ENCODE measurements at regions not wholly inside any gene's neighbourhood (a gene's known extent, or its start where the extent isn't known, plus 50 kb on each side); places are given as distances from the start of the nearest gene placed in this dataset.

GRCh38 chr20:22264917-22265316, 319.5 kb downstream of the FOXA2 start:
- in situ Hi-C loops (cut with HindIII; ENCODE audit: low sequenced_read_pairs): no loop called here

GRCh38 chr20:22260506-22260905, 323.9 kb downstream of the FOXA2 start:
- in situ Hi-C loops (cut with HindIII; ENCODE audit: low sequenced_read_pairs): no loop called here

GRCh38 chr20:22257912-22258311, 326.5 kb downstream of the FOXA2 start:
- in situ Hi-C loops (cut with HindIII; ENCODE audit: low sequenced_read_pairs): no loop called here

GRCh38 chr20:22248051-22248667, 336.2 kb downstream of the FOXA2 start:
- in situ Hi-C loops (cut with HindIII; ENCODE audit: low sequenced_read_pairs): no loop called here

- in situ Hi-C loops (cut with HindIII; ENCODE audit: low sequenced_read_pairs): no loop called here
Observed at GRCh38 chr20:22245139-22245538, 339.2 kb downstream of the FOXA2 start.

- in situ Hi-C loops (cut with HindIII; ENCODE audit: low sequenced_read_pairs): no loop called here
Observed at GRCh38 chr20:22243067-22243466, 341.3 kb downstream of the FOXA2 start.

GRCh38 chr20:22241609-22242008, 342.8 kb downstream of the FOXA2 start:
- in situ Hi-C loops (cut with HindIII; ENCODE audit: low sequenced_read_pairs): no loop called here

GRCh38 chr20:22232923-22233322, 351.4 kb downstream of the FOXA2 start:
- in situ Hi-C loops (cut with HindIII; ENCODE audit: low sequenced_read_pairs): no loop called here

GRCh38 chr20:22232473-22232872, 351.9 kb downstream of the FOXA2 start:
- in situ Hi-C loops (cut with HindIII; ENCODE audit: low sequenced_read_pairs): no loop called here

- in situ Hi-C loops (cut with HindIII; ENCODE audit: low sequenced_read_pairs): no loop called here
Observed at GRCh38 chr20:22226849-22227700, 357.3 kb downstream of the FOXA2 start.

- in situ Hi-C loops (cut with HindIII; ENCODE audit: low sequenced_read_pairs): no loop called here
Observed at GRCh38 chr20:22223236-22223635, 361.1 kb downstream of the FOXA2 start.

GRCh38 chr20:22217712-22218352, 366.5 kb downstream of the FOXA2 start:
- in situ Hi-C loops (cut with HindIII; ENCODE audit: low sequenced_read_pairs): no loop called here

- in situ Hi-C loops (cut with HindIII; ENCODE audit: low sequenced_read_pairs): no loop called here
Observed at GRCh38 chr20:22216984-22217383, 367.4 kb downstream of the FOXA2 start.

GRCh38 chr20:22214296-22214695, 370.1 kb downstream of the FOXA2 start:
- in situ Hi-C loops (cut with HindIII; ENCODE audit: low sequenced_read_pairs): no loop called here

- in situ Hi-C loops (cut with HindIII; ENCODE audit: low sequenced_read_pairs): no loop called here
Observed at GRCh38 chr20:22213271-22213670, 371.1 kb downstream of the FOXA2 start.

GRCh38 chr20:22207280-22207679, 377.1 kb downstream of the FOXA2 start:
- in situ Hi-C loops (cut with HindIII; ENCODE audit: low sequenced_read_pairs): no loop called here

- in situ Hi-C loops (cut with HindIII; ENCODE audit: low sequenced_read_pairs): no loop called here
Observed at GRCh38 chr20:22204801-22205200, 379.6 kb downstream of the FOXA2 start.

GRCh38 chr20:22182148-22182547, 402.2 kb downstream of the FOXA2 start:
- in situ Hi-C loops (cut with HindIII; ENCODE audit: low sequenced_read_pairs): no loop called here

- in situ Hi-C loops (cut with HindIII; ENCODE audit: low sequenced_read_pairs): no loop called here
Observed at GRCh38 chr20:22180244-22180643, 404.1 kb downstream of the FOXA2 start.

GRCh38 chr20:22160101-22160652, 424.2 kb downstream of the FOXA2 start:
- in situ Hi-C loops (cut with HindIII; ENCODE audit: low sequenced_read_pairs): no loop called here

GRCh38 chr20:22159276-22159675, 425.1 kb downstream of the FOXA2 start:
- in situ Hi-C loops (cut with HindIII; ENCODE audit: low sequenced_read_pairs): no loop called here

GRCh38 chr20:22127587-22127986, 422.1 kb downstream of the PAX1 start:
- in situ Hi-C loops (cut with HindIII; ENCODE audit: low sequenced_read_pairs): no loop called here

Measured in endothelial cell of hepatic sinusoid (primary cell).